ENCODE measurements at regions not wholly inside any gene's neighbourhood (a gene's known extent, or its start where the extent isn't known, plus 50 kb on each side); places are given as distances from the start of the nearest gene placed in this dataset.

- TF ChIP-seq, protein P1, sequence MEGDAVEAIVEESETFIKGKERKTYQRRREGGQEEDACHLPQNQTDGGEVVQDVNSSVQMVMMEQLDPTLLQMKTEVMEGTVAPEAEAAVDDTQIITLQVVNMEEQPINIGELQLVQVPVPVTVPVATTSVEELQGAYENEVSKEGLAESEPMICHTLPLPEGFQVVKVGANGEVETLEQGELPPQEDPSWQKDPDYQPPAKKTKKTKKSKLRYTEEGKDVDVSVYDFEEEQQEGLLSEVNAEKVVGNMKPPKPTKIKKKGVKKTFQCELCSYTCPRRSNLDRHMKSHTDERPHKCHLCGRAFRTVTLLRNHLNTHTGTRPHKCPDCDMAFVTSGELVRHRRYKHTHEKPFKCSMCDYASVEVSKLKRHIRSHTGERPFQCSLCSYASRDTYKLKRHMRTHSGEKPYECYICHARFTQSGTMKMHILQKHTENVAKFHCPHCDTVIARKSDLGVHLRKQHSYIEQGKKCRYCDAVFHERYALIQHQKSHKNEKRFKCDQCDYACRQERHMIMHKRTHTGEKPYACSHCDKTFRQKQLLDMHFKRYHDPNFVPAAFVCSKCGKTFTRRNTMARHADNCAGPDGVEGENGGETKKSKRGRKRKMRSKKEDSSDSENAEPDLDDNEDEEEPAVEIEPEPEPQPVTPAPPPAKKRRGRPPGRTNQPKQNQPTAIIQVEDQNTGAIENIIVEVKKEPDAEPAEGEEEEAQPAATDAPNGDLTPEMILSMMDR (conservative IDR thresholded peaks at IDR 0.05; ENCODE audit: low read length) = no peak
- TF ChIP-seq EZH2phosphoT487 (IDR thresholded peaks at IDR 0.05; ENCODE audit: borderline replicate concordance, low read depth, low read length) = no peak
Measured at GRCh38 chr5:37899037-37899436, 59.2 kb upstream of the GDNF start.

Measured in OCI-LY7 (cell line).